ENCODE measurements at regions not wholly inside any gene's neighbourhood (a gene's known extent, or its start where the extent isn't known, plus 50 kb on each side); places are given as distances from the start of the nearest gene placed in this dataset.

DNA sequence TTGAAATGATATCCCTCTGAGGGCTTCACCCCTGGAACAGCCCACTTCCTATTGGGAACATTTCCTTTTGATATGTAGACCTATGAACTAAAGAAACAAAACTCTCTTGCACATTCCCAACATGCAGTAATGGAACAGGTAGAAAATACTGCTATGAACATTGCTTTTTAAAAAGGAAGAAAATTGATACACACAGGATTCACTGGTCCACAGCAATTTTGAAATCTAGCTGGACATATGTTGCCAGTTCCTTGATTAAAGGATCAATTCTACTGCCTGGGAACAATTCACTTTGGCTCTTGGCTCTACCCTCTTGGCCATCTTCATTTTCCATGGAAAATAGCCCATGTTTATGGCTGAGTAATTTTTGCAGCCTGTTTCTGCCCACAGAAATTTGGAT lies 74.9 kb upstream of the ZNF280D start:
- H3F3A ChIP-seq (ENCODE audit: insufficient read depth, low read length): no peaks in the 10 kb centered on the region; the same call in 1 of the 2 replicates
- no peaks in the 10 kb centered on the region for H3K9me2 ChIP-seq (replicated peaks; ENCODE audit: insufficient read depth, low read length)
- peaks cover 41% of the 10 kb centered on the region for H3K4me1 ChIP-seq (ENCODE audit: low read length)
- no peak overlapping the region for H3K27ac ChIP-seq (ENCODE audit: low read length)
- DNase-seq: no peak
- no peaks in the 10 kb centered on the region for H3K27me3 ChIP-seq (replicated peaks; ENCODE audit: insufficient read depth, low read length)
- H4K20me1 ChIP-seq (ENCODE audit: insufficient read depth, low read length): no peaks in the 10 kb centered on the region
- TF ChIP-seq EZH2 (optimal IDR thresholded peaks at IDR 0.05; ENCODE audit: low read depth, low read length) (no peak), EZH2phosphoT487 (IDR thresholded peaks at IDR 0.05; ENCODE audit: low read length) (no peak)
- TF ChIP-seq, protein P1, sequence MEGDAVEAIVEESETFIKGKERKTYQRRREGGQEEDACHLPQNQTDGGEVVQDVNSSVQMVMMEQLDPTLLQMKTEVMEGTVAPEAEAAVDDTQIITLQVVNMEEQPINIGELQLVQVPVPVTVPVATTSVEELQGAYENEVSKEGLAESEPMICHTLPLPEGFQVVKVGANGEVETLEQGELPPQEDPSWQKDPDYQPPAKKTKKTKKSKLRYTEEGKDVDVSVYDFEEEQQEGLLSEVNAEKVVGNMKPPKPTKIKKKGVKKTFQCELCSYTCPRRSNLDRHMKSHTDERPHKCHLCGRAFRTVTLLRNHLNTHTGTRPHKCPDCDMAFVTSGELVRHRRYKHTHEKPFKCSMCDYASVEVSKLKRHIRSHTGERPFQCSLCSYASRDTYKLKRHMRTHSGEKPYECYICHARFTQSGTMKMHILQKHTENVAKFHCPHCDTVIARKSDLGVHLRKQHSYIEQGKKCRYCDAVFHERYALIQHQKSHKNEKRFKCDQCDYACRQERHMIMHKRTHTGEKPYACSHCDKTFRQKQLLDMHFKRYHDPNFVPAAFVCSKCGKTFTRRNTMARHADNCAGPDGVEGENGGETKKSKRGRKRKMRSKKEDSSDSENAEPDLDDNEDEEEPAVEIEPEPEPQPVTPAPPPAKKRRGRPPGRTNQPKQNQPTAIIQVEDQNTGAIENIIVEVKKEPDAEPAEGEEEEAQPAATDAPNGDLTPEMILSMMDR (IDR thresholded peaks at IDR 0.05; ENCODE audit: low read length): no peak
- no peaks in the 10 kb centered on the region for H3K79me2 ChIP-seq (ENCODE audit: low read length)
- H3K4me3 ChIP-seq (ENCODE audit: low read length): no peak overlapping the region
- H3K9me3 ChIP-seq (replicated peaks; ENCODE audit: insufficient read depth, low read length): no peaks in the 10 kb centered on the region
- H3K4me2 ChIP-seq (ENCODE audit: low read depth, low read length): no peak overlapping the region
- H3K36me3 ChIP-seq (replicated peaks; ENCODE audit: insufficient read depth, low read length): no peaks in the 10 kb centered on the region
- H2AFZ ChIP-seq (ENCODE audit: low read length): no peak overlapping the region
- no peak overlapping the region for H3K9ac ChIP-seq (ENCODE audit: low read length)

DNA sequence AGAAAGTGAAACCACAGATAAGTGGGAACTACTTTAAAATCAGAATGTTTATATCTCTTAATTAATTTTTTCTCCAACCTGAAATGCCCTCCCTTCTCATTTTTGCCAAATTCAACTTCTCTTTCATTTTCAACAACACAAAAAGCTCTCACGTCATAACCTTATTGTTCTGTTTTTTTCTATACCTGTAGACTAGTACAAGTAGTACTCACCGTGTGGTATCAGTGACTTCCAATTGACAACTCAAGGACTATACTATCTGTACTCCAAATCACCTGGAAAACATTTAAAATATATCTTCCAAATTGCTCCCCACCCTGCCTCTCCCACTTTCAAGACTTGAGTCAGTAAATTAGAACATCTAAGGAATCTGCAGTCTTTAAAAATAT lies 72.8 kb upstream of the ZNF280D start:
- Histone ChIP-seq H3K9ac (ENCODE audit: low read length) (no peak overlapping the region), H3K9me3 (replicated peaks; ENCODE audit: insufficient read depth, low read length) (no peaks in the 10 kb centered on the region), H3K4me2 (ENCODE audit: low read depth, low read length) (no peak overlapping the region), H3K9me2 (replicated peaks; ENCODE audit: insufficient read depth, low read length) (no peaks in the 10 kb centered on the region), H3K36me3 (replicated peaks; ENCODE audit: insufficient read depth, low read length) (no peaks in the 10 kb centered on the region), H3K27me3 (replicated peaks; ENCODE audit: insufficient read depth, low read length) (no peaks in the 10 kb centered on the region), H3K79me2 (ENCODE audit: low read length) (no peaks in the 10 kb centered on the region), H3F3A (ENCODE audit: insufficient read depth, low read length) (no peaks in the 10 kb centered on the region), H3K4me3 (ENCODE audit: low read length) (no peak overlapping the region), H2AFZ (ENCODE audit: low read length) (no peak overlapping the region), H3K27ac (ENCODE audit: low read length) (no peak overlapping the region), H4K20me1 (ENCODE audit: insufficient read depth, low read length) (no peaks in the 10 kb centered on the region), H3K4me1 (ENCODE audit: low read length) (peaks cover 24% of the 10 kb centered on the region)
- no peak for DNase-seq
- TF ChIP-seq, protein P1 (IDR thresholded peaks at IDR 0.05; ENCODE audit: low read length): no peak
- TF ChIP-seq EZH2 (optimal IDR thresholded peaks at IDR 0.05; ENCODE audit: low read depth, low read length) (no peak), EZH2phosphoT487 (IDR thresholded peaks at IDR 0.05; ENCODE audit: low read length) (no peak)

DNA sequence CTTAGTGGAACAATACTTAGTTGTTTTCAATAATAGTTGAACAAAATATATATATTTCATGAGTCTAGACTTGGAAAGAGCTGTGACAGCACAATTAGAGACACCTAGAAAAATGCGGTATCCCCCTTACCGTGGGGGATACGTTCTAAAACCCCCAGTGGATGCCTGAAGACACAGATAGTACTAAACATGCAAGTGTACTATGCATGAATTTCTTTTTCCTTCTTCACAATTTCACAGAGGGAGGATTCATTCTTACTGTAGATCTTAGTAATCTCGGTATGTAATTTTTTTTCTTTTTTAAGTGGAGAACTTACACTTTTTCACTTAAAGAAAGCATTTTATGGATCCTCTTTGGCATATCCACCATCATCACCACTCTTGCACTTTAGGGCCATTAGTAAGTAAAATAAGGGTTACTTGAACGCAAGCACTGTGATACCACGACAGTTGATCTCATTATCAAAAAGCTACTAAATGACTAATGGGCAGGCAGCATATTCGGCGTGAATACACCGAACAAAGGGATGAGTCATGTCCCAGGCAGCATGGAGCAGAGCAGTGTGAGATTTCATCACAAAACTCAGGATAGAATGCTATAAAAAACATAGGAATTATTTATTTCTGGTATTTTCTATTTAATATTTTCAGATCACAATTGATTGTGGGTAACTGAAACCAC lies 72.3 kb upstream of the ZNF280D start:
- H3K27me3 ChIP-seq (replicated peaks; ENCODE audit: insufficient read depth, low read length): no peaks in the 10 kb centered on the region
- no peaks in the 10 kb centered on the region for H3K9me2 ChIP-seq (replicated peaks; ENCODE audit: insufficient read depth, low read length)
- no peaks in the 10 kb centered on the region for H3K36me3 ChIP-seq (replicated peaks; ENCODE audit: insufficient read depth, low read length)
- TF ChIP-seq EZH2phosphoT487 (IDR thresholded peaks at IDR 0.05; ENCODE audit: low read length): no peak
- TF ChIP-seq, protein P1 (IDR thresholded peaks at IDR 0.05; ENCODE audit: low read length): no peak
- no peak for TF ChIP-seq EZH2 (optimal IDR thresholded peaks at IDR 0.05; ENCODE audit: low read depth, low read length)
- H3K27ac ChIP-seq (ENCODE audit: low read length): no peak overlapping the region
- H2AFZ ChIP-seq (ENCODE audit: low read length): no peak overlapping the region
- no peaks in the 10 kb centered on the region for H3K9me3 ChIP-seq (replicated peaks; ENCODE audit: insufficient read depth, low read length)
- H3K9ac ChIP-seq (ENCODE audit: low read length): no peak overlapping the region
- H3K4me2 ChIP-seq (ENCODE audit: low read depth, low read length): no peak overlapping the region
- no peaks in the 10 kb centered on the region for H4K20me1 ChIP-seq (ENCODE audit: insufficient read depth, low read length)
- no peaks in the 10 kb centered on the region for H3K79me2 ChIP-seq (ENCODE audit: low read length)
- no peak for DNase-seq
- H3F3A ChIP-seq (ENCODE audit: insufficient read depth, low read length): no peaks in the 10 kb centered on the region
- H3K4me3 ChIP-seq (ENCODE audit: low read length): no peak overlapping the region
- peaks cover 24% of the 10 kb centered on the region for H3K4me1 ChIP-seq (ENCODE audit: low read length)
